K562 (cell line): ENCODE measurements at regions not wholly inside any gene's neighbourhood (a gene's known extent, or its start where the extent isn't known, plus 50 kb on each side); places are given as distances from the start of the nearest gene placed in this dataset.

Experiments
- ATAC-seq: fragments of 200-7000 bp; cut with Tn5 transposase; 3 replicates; pipeline ENCODE4 v1.9.1; 2020; ENCODE audit warnings: moderate library complexity
- BruUV-seq: library from RNA; stranded (reverse); fragments of 400-500 nt; replicated peaks from 2 replicates; lab custom pipeline; 2021; lab: Mats Ljungman, UMichigan
- CTCF ChIA-PET: fragments of 300-600 bp; formaldehyde crosslinking; extraction: SDS; loops from one replicate; lab custom pipeline; 2021; ENCODE audit warnings: low intra/inter-chr PET ratio; lab: Yijun Ruan, JAX
- POLR2A ChIA-PET: fragments of 300-600, 350-650 bp; sonication (Branson Sonifier 250); formaldehyde crosslinking; extraction: SDS; loops from one replicate; lab custom pipeline; 2021; ENCODE audit warnings: antibody characterized with exemption, inconsistent platforms; lab: Yijun Ruan, JAX
- DNase-seq, 4 experiments: peaks; one replicate each; pipeline versions ENCODE4 v3.0.0 to v3.0.0-alpha.2; 2011 to 2018; ENCODE audit warnings: low spot score in 3 of 4, mixed read lengths in 3 of 4; ENCODE audit errors: extremely low read depth in 1 of 4
- FAIRE-seq: peaks from 2 replicates; lab custom pipeline; 2011; peaks lifted over from hg19 to GRCh38; lab: Jason Lieb, UNC
- H2AFZ ChIP-seq: 2 replicates; pipeline ENCODE4 v1.6.0; 2011; ENCODE audit warnings: low read depth, low read length, control low read depth, inconsistent platforms
- H3K27ac ChIP-seq: fragments of 200-600 bp; 3 replicates; pipeline ENCODE4 v1.8.0; 2011; ENCODE audit warnings: low read depth, mild to moderate bottlenecking, control low read depth, inconsistent platforms, low read length, moderate library complexity, mixed read lengths; ENCODE audit errors: extremely low read depth
- H3K27me3 ChIP-seq, 2 experiments: fragments of 300-600 bp in 1 of 2; 2 replicates in 1 of 2; 3 replicates in 1 of 2; pipeline versions ENCODE4 v1.6.0 to v1.8.0; 2011; ENCODE audit warnings: inconsistent platforms in 2 of 2, low read length in 2 of 2, mild to moderate bottlenecking in 1 of 2, mixed read lengths in 1 of 2, moderate library complexity in 1 of 2; ENCODE audit not compliant: control insufficient read depth in 2 of 2, insufficient read depth in 2 of 2
- H3K36me3 ChIP-seq: fragments of 300-600 bp; 3 replicates; pipeline ENCODE4 v1.8.0; 2011; ENCODE audit warnings: mild to moderate bottlenecking, low read length, inconsistent platforms; ENCODE audit not compliant: control insufficient read depth, insufficient read depth
- H3K4me1 ChIP-seq, 2 experiments: fragments of 200-600 bp in 1 of 2; replicated peaks in 1 of 2; 2 replicates in 1 of 2; 3 replicates in 1 of 2; pipeline versions ENCODE4 v1.5.1 to v1.8.0; 2011; ENCODE audit warnings: inconsistent platforms in 2 of 2, low read length in 2 of 2, mild to moderate bottlenecking in 1 of 2, mixed read lengths in 1 of 2, moderate library complexity in 1 of 2; ENCODE audit not compliant: control insufficient read depth in 2 of 2, insufficient read depth in 2 of 2
- H3K4me2 ChIP-seq: 2 replicates; pipeline ENCODE4 v1.6.1; 2011; ENCODE audit warnings: low read length, control low read depth, inconsistent platforms, mixed read lengths; ENCODE audit not compliant: insufficient read depth
- H3K4me3 ChIP-seq: fragments of 200-600 bp; sonication (generic), shearing (Covaris generic); 2 replicates; pipeline ENCODE4 v1.5.1; 2016; ENCODE audit warnings: control low read depth, inconsistent platforms
- H3K79me2 ChIP-seq: fragments of 200-600 bp; 3 replicates; pipeline ENCODE4 v1.8.0; 2011; ENCODE audit warnings: low read length, inconsistent platforms; ENCODE audit not compliant: control insufficient read depth, insufficient read depth
- H3K9ac ChIP-seq, 2 experiments: 2 replicates each; pipeline versions ENCODE4 v1.6.0 to v1.6.1; 2011; ENCODE audit warnings: low read depth in 2 of 2, low read length in 2 of 2, control low read depth in 1 of 2, inconsistent platforms in 1 of 2, mild to moderate bottlenecking in 1 of 2, mixed read lengths in 1 of 2; ENCODE audit not compliant: insufficient read depth in 1 of 2
- H3K9me1 ChIP-seq: one replicate; pipeline ENCODE4 v1.6.0; 2011; ENCODE audit warnings: inconsistent platforms, mild to moderate bottlenecking, low read length, moderate library complexity; ENCODE audit not compliant: control insufficient read depth, insufficient read depth
- H3K9me3 ChIP-seq: replicated peaks from 2 replicates; pipeline ENCODE4 v1.5.1; 2011; ENCODE audit warnings: low read depth, low read length, inconsistent platforms; ENCODE audit not compliant: control insufficient read depth, insufficient read depth
- H4K20me1 ChIP-seq: replicated peaks from 2 replicates; pipeline ENCODE4 v1.6.1; 2011; ENCODE audit warnings: low read length, inconsistent platforms, mixed read lengths; ENCODE audit not compliant: control insufficient read depth, insufficient read depth
- BMI1 ChIP-seq: fragments of 150-350 bp; IDR thresholded peaks from 2 replicates; pipeline ENCODE4 v1.6.1; 2014; ENCODE audit warnings: low read length
- E2F6 ChIP-seq, 2 experiments: IDR thresholded peaks; 2 replicates each; pipeline ENCODE4 v1.6.1; 2011; ENCODE audit warnings: borderline replicate concordance in 1 of 2, control low read depth in 1 of 2, low read depth in 1 of 2, low read length in 1 of 2, mild to moderate bottlenecking in 1 of 2, mixed read lengths in 1 of 2, moderate library complexity in 1 of 2; ENCODE audit not compliant: insufficient read depth in 1 of 2, insufficient read length in 1 of 2, poor library complexity in 1 of 2, severe bottlenecking in 1 of 2; ENCODE audit errors: extremely low read depth in 1 of 2
- FOXA1 ChIP-seq: fragments of 450-650 bp; IDR thresholded peaks from 2 replicates; pipeline ENCODE4 v1.6.1; 2016; ENCODE audit warnings: mild to moderate bottlenecking, borderline replicate concordance
- FOXJ2 ChIP-seq: fragments of 200-800 bp; sonication (Bioruptor generic); IDR thresholded peaks from 2 replicates; pipeline ENCODE4 v1.6.1; 2016; ENCODE audit warnings: missing genetic modification characterization, missing compliant biosample characterization
- GTF2E2 ChIP-seq: fragments of 200-800 bp; sonication (Bioruptor generic); IDR thresholded peaks from 2 replicates; pipeline ENCODE4 v1.6.1; 2016; ENCODE audit warnings: missing genetic modification characterization, missing compliant biosample characterization
- PML ChIP-seq: IDR thresholded peaks from 2 replicates; pipeline ENCODE4 v1.6.1; 2012; ENCODE audit warnings: low read length, inconsistent platforms
- RBM17 ChIP-seq: fragments of 200-400 bp; formaldehyde crosslinking; IDR thresholded peaks from 2 replicates; pipeline ENCODE4 v1.6.1; 2017; ENCODE audit warnings: low read depth, mild to moderate bottlenecking, low read length, borderline replicate concordance
- SRSF1 ChIP-seq: fragments of 200-400 bp; formaldehyde crosslinking; IDR thresholded peaks from 2 replicates; pipeline ENCODE4 v1.6.1; 2017; ENCODE audit warnings: mild to moderate bottlenecking, low read depth, low read length, moderate library complexity
- THAP12 ChIP-seq: fragments of 250-450 bp; sonication (Bioruptor Pico); IDR thresholded peaks from 2 replicates; pipeline ENCODE4 v1.9.0; 2021; ENCODE audit warnings: mild to moderate bottlenecking, inconsistent platforms
- THRB ChIP-seq: fragments of 450-650 bp; formaldehyde crosslinking; conservative IDR thresholded peaks from 2 replicates; pipeline ENCODE4 v1.4.0; 2022; ENCODE audit warnings: mild to moderate bottlenecking, missing genetic modification characterization
- ZNF395 ChIP-seq: fragments of 200-800 bp; sonication (Bioruptor generic); IDR thresholded peaks from 2 replicates; pipeline ENCODE4 v1.6.1; 2017; ENCODE audit warnings: missing genetic modification characterization, missing compliant biosample characterization
- ZNF639 ChIP-seq, 2 experiments: fragments of 200-800 bp in 1 of 2; sonication (Bioruptor generic) in 1 of 2; sonication (generic) in 1 of 2; formaldehyde crosslinking in 1 of 2; IDR thresholded peaks in 1 of 2; conservative IDR thresholded peaks in 1 of 2; 2 replicates each; pipeline versions ENCODE4 v1.5.0 to v1.6.1; 2016 to 2020; ENCODE audit warnings: missing compliant biosample characterization in 1 of 2, missing genetic modification characterization in 1 of 2, missing genetic modification reagents in 1 of 2
- WGBS: fragments of 100-300 bp; shearing (Covaris generic); methylation state at CpG from one replicate; pipeline ENCODE4 v1.1.6; 2016; ENCODE audit warnings: low coverage, mixed read lengths; ENCODE audit not compliant: insufficient coverage; ENCODE audit errors: missing lambda C conversion rate; 5-methylcytosine and 5-hydroxymethylcytosine counted together
- in situ Hi-C: fragments of 300-500 bp; cut with MboI; formaldehyde crosslinking; loops from 4 replicates; pipeline ENCODE4 v1.15.0; 2018; ENCODE audit warnings: inconsistent platforms, mixed read lengths
- intact Hi-C: fragments of 100-400 bp; cut with micrococcal nuclease; formaldehyde crosslinking; loops from 2 replicates; pipeline ENCODE4 v1.14.2; 2022

- H2AFZ ChIP-seq, result no peak overlapping the region
- H3K9me3 ChIP-seq, result no peaks in the 10 kb centered on the region
- H3K9ac ChIP-seq, result no peak overlapping the region
- no peaks in the 10 kb centered on the region for H4K20me1 ChIP-seq
- intact Hi-C loops (no loop called here), in situ Hi-C loops (no loop called here)
- no peak for FAIRE-seq
- no peaks in the 10 kb centered on the region for H3K79me2 ChIP-seq
- no peak overlapping the region for H3K4me2 ChIP-seq
- no peaks in the 10 kb centered on the region for H3K9me1 ChIP-seq
- BruUV-seq, result no TSS peak
- H3K4me3 ChIP-seq, result no peak overlapping the region
- DNase-seq, result no peak
- peaks cover 2 to 6% of the 10 kb centered on the region in 2 experiments; a peak in 2 of 5 replicates for H3K27me3 ChIP-seq
- no peaks in the 10 kb centered on the region for H3K4me1 ChIP-seq
- 0% methylated on average over 10 of the region's 10 CpGs for WGBS
- H3K27ac ChIP-seq, result no peak overlapping the region
- ATAC-seq, result no peak
- ChIA-PET CTCF (no interaction called here), POLR2A (interaction anchor here (0.9 kb wide), 1 partner anchor 407 kb away, joined by 4 read pairs; no protein-coding TSS in a partner anchor)
- H3K36me3 ChIP-seq, result no peaks in the 10 kb centered on the region
- TF ChIP-seq THRB (CRISPR knock-in tag) (no peak), ZNF395 (CRISPR knock-in tag) (no peak), GTF2E2 (no peak), SRSF1 (no peak), ZNF639 (CRISPR knock-in tag; conservative IDR thresholded peaks at IDR 0.05 in 1 of 2, IDR thresholded peaks at IDR 0.05 in 1 of 2) (no peak), FOXA1 (no peak), RBM17 (no peak), THAP12 (no peak), BMI1 (no peak), FOXJ2 (tag) (no peak), PML (no peak), E2F6 (IDR thresholded peaks at IDR 0.05; ENCODE audit: borderline replicate concordance in 1 of 2, extremely low read depth in 1 of 2, insufficient read depth in 1 of 2, insufficient read length in 1 of 2, low read depth in 1 of 2, low read length in 1 of 2, poor library complexity in 1 of 2, severe bottlenecking in 1 of 2) (no peak)
These were observed 50.7 kb upstream of the TOX2 start for GRCh38 chr20:43863821-43864544.
